Uterus (tissue), 2 donors: ENCODE measurements at regions not wholly inside any gene's neighbourhood (a gene's known extent, or its start where the extent isn't known, plus 50 kb on each side); places are given as distances from the start of the nearest gene placed in this dataset.

Experiments
- POLR2A ChIP-seq, 2 donors: fragments of 450-650 bp; IDR thresholded peaks; one replicate each; pipeline ENCODE4 v1.6.1; 2016; ENCODE audit warnings: antibody characterized with exemption in 2 of 2, mild to moderate bottlenecking in 1 of 2, moderate library complexity in 1 of 2
- TF ChIP-seq, protein P1 (sequence below), 4 experiments: fragments of 200-600 bp in 2 of 4; fragments of 450-650 bp in 2 of 4; sonication (generic) in 2 of 4; IDR thresholded peaks; one replicate each; pipeline ENCODE4 v1.5.1; 2016 to 2019; ENCODE audit warnings: antibody characterized with exemption in 4 of 4, mild to moderate bottlenecking in 2 of 4, moderate library complexity in 1 of 4

DNA sequence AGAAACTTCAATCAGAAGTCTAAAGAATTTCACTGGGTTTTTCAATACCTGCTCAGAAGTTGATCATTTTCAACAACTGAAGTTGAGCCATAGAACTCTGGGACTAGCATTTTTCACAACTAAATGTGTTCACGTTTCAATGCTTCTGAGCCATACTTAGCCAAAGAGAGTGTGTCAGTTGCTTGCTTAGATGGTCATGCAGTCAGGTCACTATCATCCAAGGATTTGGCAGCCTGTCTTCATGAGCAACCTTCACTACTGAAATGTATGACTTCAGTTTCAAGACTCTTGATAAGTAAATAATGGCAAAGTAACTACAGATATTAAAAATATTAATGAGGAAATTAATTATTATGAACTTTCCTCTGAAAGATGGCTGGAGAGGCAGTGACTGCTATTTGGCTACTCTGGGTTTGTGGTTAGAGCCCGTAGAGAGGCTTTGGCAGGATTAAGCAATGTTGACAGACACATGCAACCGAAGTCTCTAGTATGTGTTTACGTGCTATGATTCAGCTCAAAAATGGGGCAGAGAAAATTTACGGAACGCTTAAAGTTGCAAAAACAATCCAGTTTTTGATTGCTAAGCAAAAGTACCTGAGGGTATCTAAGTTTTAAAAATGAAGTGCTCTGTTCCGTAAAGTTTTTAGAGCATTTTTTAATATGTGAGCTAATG lies 133.8 kb downstream of the GMNC start:
- TF ChIP-seq POLR2A (IDR thresholded peaks at IDR 0.05) = no peak
- TF ChIP-seq, protein P1, sequence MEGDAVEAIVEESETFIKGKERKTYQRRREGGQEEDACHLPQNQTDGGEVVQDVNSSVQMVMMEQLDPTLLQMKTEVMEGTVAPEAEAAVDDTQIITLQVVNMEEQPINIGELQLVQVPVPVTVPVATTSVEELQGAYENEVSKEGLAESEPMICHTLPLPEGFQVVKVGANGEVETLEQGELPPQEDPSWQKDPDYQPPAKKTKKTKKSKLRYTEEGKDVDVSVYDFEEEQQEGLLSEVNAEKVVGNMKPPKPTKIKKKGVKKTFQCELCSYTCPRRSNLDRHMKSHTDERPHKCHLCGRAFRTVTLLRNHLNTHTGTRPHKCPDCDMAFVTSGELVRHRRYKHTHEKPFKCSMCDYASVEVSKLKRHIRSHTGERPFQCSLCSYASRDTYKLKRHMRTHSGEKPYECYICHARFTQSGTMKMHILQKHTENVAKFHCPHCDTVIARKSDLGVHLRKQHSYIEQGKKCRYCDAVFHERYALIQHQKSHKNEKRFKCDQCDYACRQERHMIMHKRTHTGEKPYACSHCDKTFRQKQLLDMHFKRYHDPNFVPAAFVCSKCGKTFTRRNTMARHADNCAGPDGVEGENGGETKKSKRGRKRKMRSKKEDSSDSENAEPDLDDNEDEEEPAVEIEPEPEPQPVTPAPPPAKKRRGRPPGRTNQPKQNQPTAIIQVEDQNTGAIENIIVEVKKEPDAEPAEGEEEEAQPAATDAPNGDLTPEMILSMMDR (IDR thresholded peaks at IDR 0.05) = no peak
